ENCODE measurements at regions not wholly inside any gene's neighbourhood (a gene's known extent, or its start where the extent isn't known, plus 50 kb on each side); places are given as distances from the start of the nearest gene placed in this dataset.
"Not testable (repeated sequence)": the region's sequence is repeated elsewhere in the genome, so short reads cannot be mapped to it uniquely, and the experiment has no call there.

DNA sequence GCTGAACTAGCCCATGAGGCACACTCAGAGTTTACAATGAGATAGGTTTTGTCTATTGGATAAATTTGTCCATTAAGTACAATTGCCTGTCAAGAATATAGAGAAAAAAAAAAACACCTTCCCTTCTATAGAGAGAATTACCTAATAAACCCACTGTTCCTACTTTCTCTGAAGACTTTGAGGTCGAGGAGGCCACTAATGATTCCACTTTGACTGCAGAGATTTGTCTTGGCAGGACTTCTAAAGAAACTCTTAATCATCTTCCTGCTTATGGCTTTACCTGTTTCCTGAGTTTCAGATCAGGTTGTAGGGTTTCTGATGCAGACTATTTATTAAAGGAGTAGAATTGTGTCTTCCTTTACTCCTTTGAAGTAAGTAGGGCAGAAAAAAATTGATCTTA, 342.4 kb upstream of the KCNMB2 start:
- no peak for DNase-seq

DNA sequence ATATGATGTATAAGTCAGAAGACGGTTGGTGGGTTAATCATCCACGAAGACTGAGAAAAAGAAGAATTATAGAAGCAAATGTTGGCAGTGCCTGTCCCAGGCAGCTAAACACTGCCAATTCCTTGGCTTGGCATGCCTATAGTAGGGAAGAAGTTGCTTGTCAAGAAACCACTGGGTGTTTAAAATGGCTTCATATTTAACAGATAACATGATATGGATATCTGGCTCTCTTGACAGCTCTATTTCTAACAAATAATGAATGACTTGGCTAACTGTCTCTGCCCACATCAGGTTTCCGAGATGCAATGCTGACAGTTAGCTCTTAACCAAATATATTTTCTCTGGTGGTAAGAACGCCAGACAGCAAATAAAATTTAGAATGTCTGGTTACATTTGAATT, 341.7 kb upstream of the KCNMB2 start:
- no peak for DNase-seq

DNA sequence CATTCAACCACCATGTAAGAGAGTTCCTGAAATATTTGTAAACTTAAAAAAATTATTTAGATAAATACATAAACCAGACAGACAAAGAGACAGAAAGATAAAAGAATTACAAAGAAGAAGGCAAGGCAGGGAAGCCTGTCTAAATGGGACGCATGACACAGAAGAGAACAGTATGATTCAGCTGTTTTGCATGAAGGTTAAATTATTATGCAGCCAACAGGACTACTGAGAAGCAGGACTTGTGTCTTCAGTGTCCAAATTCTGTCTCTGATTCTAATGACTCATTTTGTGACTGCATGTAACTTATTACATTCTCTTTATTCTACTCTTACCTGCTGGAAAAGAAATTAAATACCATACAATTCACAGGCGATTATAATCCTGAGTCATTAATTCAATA, 340.4 kb upstream of the KCNMB2 start:
- no peak for DNase-seq

DNA sequence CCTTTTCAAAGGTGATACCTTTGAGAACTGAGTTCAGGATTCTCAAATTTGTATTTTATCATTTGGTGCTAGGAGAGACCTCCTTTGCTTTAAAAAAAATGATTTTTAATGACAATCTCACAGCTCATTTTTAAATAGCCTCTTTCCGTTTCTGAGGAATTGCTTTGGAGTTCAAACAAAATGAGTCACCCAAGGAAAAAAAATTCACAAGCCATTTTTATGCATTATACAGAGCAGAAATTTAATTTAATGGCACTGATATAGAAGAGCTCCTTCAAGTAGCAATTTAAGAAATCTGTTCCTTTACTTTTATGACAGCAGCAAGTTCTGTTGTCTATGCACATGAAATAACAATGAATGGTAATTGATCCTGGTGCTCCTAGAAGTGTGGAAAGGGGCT, 337.9 kb upstream of the KCNMB2 start:
- DNase-seq: no peak

DNA sequence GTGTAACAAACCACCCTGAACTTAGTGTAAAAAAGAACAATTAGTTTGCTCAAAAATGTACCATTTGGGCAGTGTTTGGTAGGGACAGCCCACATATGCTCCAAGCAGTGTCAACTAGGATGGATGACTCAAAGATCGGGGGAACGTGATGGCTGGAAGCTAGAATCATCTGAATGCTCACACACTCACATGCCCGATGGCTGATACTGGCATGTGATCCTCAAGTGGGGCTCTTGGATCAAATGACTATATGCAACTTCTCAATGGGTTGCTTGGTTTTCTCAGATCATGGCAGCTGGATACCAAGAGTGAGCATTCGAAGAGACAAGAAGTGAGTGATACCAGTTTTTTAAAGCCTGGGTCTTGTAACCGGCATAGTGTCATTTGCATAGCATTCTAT, 335.9 kb upstream of the KCNMB2 start:
- DNase-seq: no peak

DNA sequence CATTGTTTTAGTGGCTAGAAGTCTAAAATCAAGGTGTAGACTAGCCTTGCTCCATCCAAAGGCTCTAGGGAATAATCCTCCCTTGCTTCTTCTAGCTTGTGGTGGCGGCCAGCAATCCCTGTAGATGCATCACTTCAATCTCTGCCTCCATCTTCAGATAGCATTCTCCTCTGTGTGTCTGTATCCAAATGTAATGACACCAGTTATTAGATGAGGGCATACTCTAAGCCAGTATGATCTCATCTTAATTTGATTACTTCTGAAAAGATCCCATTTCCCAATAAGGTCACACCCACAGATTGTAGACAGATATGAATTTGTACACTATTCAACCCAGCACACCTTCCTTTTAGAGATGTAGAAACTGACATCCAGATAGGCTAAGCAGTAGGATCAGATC, 334.5 kb upstream of the KCNMB2 start:
- DNase-seq: no peak

DNA sequence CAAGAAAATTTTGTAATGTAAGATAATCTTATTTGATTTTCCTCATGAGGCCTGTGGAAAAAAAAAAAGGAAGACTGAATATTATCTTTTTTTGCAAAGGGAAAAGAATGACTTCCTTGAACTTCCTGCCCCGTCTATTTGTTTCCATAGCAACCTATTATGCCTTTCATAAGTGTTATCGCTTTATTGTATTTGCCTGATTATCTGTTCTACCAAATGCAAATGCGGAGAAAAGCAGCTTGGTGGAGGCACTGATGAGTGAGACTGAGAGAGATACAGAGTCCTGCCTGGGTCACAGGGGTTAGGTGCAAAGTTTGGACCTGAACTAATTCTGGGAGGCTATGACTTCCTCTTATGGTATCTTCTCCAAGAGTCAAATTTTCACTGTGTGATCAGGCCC, 334.0 kb upstream of the KCNMB2 start:
- no peak for DNase-seq

DNA sequence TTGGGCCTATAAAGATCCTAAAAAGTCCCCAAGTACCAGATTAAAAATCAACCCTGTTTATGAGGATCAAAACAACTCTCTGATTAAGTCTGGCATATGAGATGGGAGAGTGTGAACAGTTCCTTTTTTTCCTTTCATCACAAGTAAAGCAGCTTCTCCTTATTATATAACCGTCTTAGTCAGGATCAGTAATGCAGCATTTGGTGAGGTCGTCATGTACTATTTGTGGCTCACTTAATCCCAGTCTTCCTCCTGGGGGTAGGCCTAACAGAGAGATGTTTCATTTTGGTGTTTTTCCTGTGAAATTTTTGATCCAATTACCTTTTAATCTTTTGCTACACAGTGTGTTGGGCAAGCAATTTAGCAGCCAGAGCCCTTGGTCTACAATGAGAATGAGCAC, 333.1 kb upstream of the KCNMB2 start:
- DNase-seq: peak; percentile 66 to 68

DNA sequence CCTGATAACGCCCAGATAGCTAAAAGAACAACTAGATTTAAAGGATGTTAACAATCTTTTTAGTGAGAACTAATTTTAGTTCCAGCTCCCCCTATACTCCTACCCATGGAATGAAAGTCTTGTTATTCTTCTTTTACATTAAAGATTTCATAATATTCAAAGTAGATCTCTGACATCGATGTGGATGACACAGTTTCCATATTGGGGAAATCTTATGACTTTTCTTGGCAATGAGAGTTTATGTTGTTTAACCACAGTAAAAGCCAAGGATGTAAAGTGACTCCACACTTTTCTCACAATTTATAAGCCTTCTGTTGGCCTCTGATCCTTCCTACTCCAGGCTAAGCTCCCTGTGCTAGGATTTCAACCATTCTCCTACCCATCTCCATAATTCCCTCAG, 332.6 kb upstream of the KCNMB2 start:
- no peak for DNase-seq

DNA sequence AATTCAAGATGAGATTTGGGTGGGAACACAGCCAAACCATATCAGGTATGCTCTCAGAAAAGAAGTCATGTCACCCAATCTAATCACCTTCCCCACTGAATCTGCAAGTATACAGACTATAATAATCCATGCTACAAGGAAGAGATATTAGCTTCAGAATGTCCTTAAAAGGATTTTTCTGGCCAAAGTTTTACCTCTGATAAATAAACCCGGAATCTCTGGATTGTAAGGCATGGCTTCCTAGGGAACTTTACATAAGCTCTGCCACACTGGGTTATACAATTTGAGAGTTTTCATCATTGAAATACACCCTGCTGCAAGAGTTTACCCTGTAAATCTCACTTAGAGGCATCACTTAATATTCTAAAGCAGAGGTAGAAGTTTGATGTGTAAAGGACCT, 330.5 kb upstream of the KCNMB2 start:
- DNase-seq: no peak

DNA sequence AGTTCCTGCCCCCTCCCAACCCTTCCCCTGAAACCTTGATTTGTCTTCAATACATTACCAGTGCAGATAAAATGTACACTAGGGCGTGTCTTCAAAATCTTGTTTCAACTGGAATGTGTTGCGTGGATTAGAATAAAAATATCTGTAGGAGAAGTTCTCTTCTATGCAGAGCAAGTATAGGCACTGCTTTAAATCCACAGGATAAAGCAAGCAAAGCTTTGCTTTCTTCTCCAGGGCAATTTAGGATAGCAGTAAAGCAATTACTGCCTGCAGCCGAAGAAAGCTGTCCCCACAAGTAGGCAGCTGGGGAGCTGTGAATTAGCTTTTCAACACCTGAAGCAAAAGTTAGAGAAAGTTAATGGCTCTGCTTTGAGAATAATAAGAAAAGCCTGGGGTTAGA, 329.7 kb upstream of the KCNMB2 start:
- DNase-seq: no peak

DNA sequence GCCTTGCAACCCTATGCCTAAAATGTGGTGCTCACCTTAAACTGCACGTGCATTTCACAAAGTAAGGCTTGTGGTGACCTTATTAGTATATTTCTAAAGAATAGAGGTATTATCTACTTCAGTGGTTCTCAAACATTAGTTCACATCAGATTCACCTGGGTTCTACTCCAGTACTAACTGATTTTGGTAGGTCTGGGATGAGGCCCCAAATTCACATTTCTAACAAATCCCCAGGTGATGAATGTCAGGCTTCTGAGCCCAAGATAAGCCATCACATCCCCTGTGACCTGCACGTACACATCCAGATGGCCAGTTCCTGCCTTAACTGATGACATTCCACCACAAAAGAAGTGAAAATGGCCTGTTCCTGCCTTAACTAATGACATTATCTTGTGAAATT, 329.1 kb upstream of the KCNMB2 start:
- not testable (repeated sequence) for DNase-seq

DNA sequence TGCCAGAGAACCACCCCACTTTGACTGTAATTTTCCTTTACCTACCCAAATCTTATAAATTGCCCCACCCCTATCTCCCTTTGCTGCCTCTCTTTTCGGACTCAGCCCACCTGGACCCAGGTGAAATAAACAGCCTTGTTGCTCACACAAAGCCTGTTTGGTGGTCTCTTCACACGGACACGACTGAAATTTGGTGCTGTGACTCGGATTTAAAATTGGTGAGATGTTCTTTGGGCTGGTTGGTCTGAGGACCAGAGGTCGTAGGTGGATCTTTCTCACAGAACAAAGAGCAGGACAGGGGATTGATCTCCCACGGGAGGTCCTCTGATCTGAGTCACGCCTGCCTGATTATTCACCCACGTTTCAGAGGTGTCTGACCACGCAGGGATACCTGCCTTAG, 328.6 kb upstream of the KCNMB2 start:
- DNase-seq: not testable (repeated sequence)

DNA sequence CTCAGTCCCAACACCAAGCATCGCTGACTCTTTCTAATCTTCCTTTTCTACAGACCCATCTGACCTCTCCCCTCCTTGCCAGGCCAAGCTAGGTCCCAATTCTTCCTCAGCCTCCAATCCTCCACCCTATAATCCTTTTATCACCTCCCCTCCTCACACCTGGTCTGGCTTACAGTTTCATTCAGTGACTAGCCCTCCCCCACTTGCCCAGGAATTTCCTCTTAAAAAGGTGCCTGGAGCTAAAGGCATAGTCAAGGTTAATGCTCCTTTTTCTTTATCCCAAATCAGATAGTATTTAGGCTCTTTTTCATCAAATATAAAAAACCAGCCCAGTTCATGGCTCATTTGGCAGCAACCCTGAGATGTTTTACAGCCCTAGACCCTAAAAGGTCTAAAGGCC, 327.1 kb upstream of the KCNMB2 start:
- not testable (repeated sequence) for DNase-seq

DNA sequence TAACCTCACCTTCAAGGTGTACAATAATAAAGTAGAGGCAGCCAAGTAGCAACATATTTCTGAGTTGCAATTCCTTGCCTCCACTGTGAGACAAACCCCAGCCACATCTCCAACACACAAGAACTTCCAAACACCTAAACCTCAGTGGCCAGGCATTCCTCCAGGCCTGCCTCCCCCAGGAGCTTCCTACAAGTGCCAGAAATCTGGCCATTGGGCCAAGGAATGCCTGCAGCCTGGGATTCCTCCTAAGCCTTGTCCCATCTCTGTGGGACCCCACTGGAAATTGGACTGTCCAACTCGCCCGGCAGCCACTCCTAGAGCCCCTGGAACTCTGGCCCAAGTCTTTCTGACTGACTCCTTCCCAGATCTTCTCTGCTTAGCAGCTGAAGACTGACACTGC, 326.6 kb upstream of the KCNMB2 start:
- not testable (repeated sequence) for DNase-seq

DNA sequence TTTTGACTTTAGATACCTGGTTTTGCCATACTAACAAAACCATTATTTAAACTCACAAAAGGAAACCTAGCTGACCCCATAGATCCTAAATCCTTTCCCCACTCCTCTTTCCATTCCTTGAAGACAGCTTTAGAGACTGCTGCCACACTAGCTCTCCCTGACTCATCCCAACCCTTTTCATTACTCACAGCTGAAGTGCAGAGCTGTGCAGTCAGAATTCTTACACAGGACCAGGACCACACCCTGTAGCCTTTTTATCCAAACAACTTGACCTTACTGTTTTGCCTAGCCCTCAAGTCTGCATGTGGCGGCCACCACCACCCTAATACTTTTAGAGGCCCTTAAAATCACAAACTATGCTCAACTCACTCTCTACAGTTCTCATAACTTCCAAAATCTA, 325.1 kb upstream of the KCNMB2 start:
- not testable (repeated sequence) for DNase-seq

DNA sequence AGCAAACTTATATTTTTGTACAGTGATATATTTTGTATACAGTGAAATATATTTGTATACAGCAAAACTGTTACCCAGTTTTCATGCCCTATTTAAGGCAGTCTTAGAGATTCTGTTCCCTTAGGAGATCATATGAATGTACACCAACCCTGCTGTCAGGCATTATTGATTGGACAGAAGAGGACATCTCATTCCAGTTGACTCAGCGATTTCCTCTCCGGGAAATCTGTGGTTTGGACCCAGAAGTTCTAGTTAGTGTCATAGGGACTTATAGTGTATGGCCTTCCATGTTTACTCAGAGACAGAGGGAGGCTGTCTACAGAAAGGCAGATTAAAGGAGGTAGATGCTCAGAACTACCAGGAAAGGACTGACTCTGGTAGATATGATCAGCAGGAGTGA, 318.8 kb upstream of the KCNMB2 start:
- DNase-seq: no peak

DNA sequence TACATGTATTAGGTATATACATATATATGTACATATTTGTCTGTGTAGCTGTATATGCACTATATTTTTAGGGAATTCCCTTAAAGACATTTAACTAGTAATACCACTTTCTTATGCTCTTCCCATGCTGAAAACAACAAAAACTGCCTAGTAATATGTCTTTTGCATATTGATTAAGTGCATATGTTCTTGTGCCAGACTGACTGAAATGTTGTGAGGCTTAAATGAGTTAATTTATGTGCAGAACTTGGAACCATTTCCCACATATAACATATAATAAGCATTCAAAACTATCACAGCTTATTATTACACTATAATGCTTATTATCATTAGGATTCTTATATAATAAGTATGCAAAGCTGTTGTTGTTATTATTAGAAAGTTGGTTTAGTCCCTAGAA, 318.0 kb upstream of the KCNMB2 start:
- no peak for DNase-seq

DNA sequence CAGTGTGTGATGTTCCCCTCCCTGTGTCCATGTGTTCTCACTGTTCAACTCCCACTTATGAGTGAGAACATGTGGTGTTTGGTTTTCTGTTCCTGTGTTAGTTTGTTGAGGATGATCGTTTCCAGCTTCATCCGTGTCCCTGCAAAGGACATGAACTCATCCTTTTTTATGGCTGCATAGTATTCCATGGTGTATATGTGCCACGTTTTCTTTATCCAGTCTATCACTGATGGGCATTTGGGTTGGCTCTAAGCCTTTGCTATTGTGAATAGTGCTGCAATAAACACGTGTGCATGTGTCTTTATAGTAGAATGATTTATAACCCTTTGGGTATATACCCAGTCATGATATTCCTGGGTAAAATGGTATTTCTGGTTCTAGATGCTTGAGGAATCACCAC, 316.6 kb upstream of the KCNMB2 start:
- not testable (repeated sequence) for DNase-seq

DNA sequence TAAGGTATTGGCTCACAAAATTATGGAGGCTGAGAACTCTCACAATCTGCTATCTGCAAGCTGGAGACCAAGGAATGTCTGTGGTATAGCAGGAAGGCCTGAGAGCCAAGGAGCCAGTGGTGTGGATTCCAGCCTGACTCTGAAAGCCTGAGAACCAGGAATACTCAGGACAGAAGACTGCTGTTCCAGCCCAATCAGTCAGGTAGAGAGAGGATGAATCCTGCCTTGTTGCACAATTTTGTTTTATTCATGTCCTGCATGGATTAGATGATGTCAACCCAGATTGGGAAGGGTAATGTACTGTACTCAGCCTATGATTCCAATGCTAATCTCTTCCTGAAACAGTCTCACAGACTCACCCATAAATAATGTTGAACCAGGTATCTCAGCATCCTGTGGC, 312.4 kb upstream of the KCNMB2 start:
- no peak for DNase-seq

DNA sequence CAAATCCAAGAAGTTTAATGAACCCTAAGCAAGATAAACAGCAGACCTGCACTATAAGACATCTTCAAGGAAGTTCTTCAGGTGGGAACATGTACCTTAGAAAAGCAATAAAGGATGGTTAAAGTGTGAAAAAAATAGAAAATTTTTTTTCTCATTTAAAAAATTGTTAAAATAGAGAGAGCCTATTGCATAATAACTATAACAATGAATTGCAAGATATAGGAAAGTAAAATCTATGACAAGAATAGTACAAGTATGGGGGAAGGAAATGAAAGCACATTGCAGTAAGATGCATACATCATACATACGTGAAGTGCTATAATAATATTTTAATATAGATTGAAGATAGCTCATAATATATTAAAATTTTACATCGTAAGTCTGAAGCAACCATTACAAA, 310.1 kb upstream of the KCNMB2 start:
- no peak for DNase-seq

DNA sequence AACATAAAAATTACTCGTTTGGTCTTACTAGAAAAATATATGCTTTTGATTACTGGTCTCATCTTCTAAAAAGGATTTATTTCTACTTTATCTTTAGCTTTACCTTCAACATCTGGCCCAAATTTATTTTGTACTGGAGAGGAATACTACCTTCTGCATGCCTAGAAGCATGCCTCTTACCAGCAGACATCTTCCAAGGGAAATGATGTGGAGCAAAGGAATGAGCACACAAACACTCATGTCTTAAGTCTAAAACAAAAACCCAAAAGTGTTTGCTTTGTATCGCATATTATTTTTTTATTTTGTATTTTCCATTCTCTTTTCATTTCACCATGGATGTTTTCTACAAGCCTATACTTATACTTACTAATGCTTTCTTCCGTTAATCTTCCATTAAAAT, 304.6 kb upstream of the KCNMB2 start:
- no peak for DNase-seq

DNA sequence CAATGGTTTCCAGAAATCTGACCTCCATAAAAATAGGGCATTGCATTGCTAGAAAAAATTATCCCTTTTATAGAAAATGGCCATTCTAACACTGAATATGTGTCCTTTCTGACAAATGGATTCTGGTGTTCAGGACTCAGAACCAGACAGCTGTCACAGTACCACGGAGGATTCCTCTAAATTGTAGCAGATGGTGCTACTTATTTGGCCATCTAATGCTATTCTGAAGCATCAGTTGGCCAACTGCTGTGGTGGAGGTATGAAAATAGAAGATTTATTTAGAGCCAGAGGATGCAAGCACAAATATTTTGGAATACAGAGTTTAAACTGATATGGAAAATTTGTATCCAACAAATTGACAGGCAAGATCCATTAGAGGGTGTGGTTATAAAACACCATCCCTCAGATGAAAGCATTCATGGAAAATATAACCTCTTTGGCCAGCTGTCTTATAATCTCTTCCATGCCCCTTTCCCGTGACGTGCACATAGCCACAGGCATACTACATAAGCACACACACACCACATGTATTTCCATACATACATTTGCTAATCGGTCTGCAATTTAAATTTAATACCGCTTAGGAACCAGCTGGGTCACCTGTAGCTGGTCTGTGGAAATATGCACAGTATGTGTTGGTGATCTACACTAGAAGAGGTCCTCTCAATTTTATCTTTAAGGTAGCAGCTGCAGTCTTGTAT, 302.7 kb upstream of the KCNMB2 start:
- DNase-seq: peak; percentile 12 to 78

DNA sequence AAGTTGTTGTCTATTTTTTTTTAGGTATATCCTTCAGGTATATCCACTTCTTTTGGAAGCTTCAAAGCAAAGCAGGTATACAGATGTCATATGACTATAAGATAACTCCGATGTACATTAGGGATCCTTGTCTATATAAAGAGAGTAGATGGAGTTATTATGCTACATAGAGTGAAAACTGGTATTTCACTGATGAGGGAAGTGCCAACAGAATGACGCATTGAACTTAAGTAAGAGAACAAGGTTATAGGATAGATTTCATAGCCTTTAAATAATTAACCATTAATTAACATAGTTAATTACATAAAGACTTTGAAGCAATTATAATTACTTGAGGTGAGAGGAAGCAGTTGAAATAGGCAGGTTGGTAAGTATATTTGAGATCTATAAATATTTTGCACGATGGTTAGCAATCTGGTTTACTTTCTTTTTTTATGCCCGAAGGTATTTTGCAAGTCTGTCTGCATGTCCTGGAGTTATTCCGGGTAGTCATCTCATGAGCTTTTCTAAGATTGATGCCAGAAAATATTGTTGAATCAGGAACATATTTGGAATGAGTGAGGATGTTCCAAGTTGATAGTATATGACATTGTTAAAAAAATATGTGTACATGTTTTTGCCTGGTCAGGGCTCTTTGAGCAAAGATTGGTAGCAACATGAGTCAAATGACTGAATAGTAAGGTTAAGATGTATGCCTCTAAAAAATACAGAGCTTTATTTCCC, 299.5 kb upstream of the KCNMB2 start:
- DNase-seq: no peak

DNA sequence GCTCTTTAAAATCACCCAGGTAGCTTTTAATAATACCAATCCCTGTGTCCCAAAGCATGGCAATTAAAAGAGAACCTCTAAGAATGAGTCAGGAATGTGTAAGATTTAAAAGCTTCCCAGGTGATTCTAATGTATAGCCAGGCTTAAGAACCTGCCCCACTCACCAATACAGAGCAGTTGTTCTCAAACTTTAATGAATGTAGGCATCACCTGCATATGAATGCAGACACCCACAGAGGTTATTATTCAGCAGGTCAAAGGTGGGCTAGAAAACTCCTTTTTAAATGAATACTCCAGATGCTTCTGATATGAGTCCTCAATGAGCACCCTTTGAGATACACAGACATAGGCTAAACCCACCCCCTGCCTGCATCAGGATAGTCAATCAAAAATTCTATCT, 298.1 kb upstream of the KCNMB2 start:
- no peak for DNase-seq
